ENCODE measurements at regions not wholly inside any gene's neighbourhood (a gene's known extent, or its start where the extent isn't known, plus 50 kb on each side); places are given as distances from the start of the nearest gene placed in this dataset.

- no peak for TF ChIP-seq CTCF (conservative IDR thresholded peaks at IDR 0.05)
- H2BK5ac ChIP-seq (ENCODE audit: insufficient read length, low read length), result no peak overlapping the region
- no peaks in the 10 kb centered on the region; the same call in 1 of the 2 replicates for H3K4me1 ChIP-seq (ENCODE audit: insufficient read depth, low read length)
- H2AFZ ChIP-seq (ENCODE audit: low read length), result no peak overlapping the region
- Mint-ChIP-seq H3K9me3 (no peaks in the 10 kb centered on the region), H3K4me3 (no peak overlapping the region), H3K36me3 (ENCODE audit: insufficient read depth in 1 of 3, low read depth in 3 of 3) (no peaks in the 10 kb centered on the region), H3K27me3 (ENCODE audit: low read depth) (peaks cover 2% of the 10 kb centered on the region; the same call in 1 of the 2 replicates), H3K4me1 (peaks cover 8 to 18% of the 10 kb centered on the region in 2 experiments), H3K27ac (no peak overlapping the region)
- no peak overlapping the region for H2BK20ac ChIP-seq (ENCODE audit: low read depth, low read length, poor library complexity, severe bottlenecking)
- no peak overlapping the region for H3K18ac ChIP-seq (ENCODE audit: insufficient read length, low read depth, low read length)
- no peak overlapping the region for H3K9ac ChIP-seq (ENCODE audit: extremely low read depth, insufficient read length, low read length)
- no peaks in the 10 kb centered on the region for H3K79me1 ChIP-seq (ENCODE audit: insufficient read depth, low read depth, low read length, poor library complexity, severe bottlenecking)
- no peak overlapping the region for H3K23ac ChIP-seq (ENCODE audit: insufficient read length, low read depth, low read length)
- no CpG with 5 or more reads among the region's 2 CpGs for WGBS (ENCODE audit: extremely low coverage, insufficient read length, low lambda C conversion rate)
- no peak overlapping the region for H2AK5ac ChIP-seq (ENCODE audit: insufficient read length, low read length)
- H2BK15ac ChIP-seq (ENCODE audit: low read depth, low read length), result no peak overlapping the region
- no peaks in the 10 kb centered on the region for H3K23me2 ChIP-seq (ENCODE audit: insufficient read length, low read depth, low read length, poor library complexity, severe bottlenecking)
- H3T11ph ChIP-seq (ENCODE audit: low read length), result no peak overlapping the region
- no peak overlapping the region for H2BK12ac ChIP-seq (ENCODE audit: insufficient read length, low read depth, low read length)
- H3K56ac ChIP-seq (ENCODE audit: insufficient read length, low read depth, low read length), result no peak overlapping the region
- no peaks in the 10 kb centered on the region for H3K79me2 ChIP-seq (ENCODE audit: insufficient read depth, low read length)
- H3K4me2 ChIP-seq (ENCODE audit: insufficient read depth, insufficient read length, low read length), result no peak overlapping the region
- H3K14ac ChIP-seq (ENCODE audit: insufficient read depth, low read length), result no peak overlapping the region
- no peaks in the 10 kb centered on the region for H3K27me3 ChIP-seq (ENCODE audit: insufficient read depth, low read length)
- H3K27ac ChIP-seq (ENCODE audit: insufficient read length, low read depth, low read length), result no peak overlapping the region
- DNase-seq, result no peak
- H2BK120ac ChIP-seq (ENCODE audit: low read depth, low read length, poor library complexity, severe bottlenecking), result no peak overlapping the region
- H3K9me3 ChIP-seq (ENCODE audit: control insufficient read depth, low read depth, low read length), result no peaks in the 10 kb centered on the region
- H4K5ac ChIP-seq (ENCODE audit: insufficient read length, low read depth, low read length), result no peak overlapping the region
- H4K8ac ChIP-seq (replicated peaks; ENCODE audit: insufficient read length, low read depth, low read length), result no peak overlapping the region
- no peak overlapping the region for H4K91ac ChIP-seq (ENCODE audit: insufficient read length, low read depth, low read length)
- no peak overlapping the region for H3K4ac ChIP-seq (ENCODE audit: low read depth, low read length)
- no peaks in the 10 kb centered on the region for H4K20me1 ChIP-seq (ENCODE audit: control insufficient read depth, insufficient read depth, insufficient read length)
Measured at GRCh38 chr11:8858808-8859207, 52.2 kb upstream of the AKIP1 start.

Data from H9 (cell line).